ENCODE measurements at regions not wholly inside any gene's neighbourhood (a gene's known extent, or its start where the extent isn't known, plus 50 kb on each side); places are given as distances from the start of the nearest gene placed in this dataset.

- TF ChIP-seq CTCF (IDR thresholded peaks at IDR 0.05) (no peak), POLR2A (IDR thresholded peaks at IDR 0.05) (no peak), POLR2AphosphoS5 (IDR thresholded peaks at IDR 0.05) (no peak)
Observed at GRCh38 chr1:168433238-168433637, 110.6 kb downstream of the XCL2 start.
